ENCODE measurements at regions not wholly inside any gene's neighbourhood (a gene's known extent, or its start where the extent isn't known, plus 50 kb on each side); places are given as distances from the start of the nearest gene placed in this dataset.

DNA sequence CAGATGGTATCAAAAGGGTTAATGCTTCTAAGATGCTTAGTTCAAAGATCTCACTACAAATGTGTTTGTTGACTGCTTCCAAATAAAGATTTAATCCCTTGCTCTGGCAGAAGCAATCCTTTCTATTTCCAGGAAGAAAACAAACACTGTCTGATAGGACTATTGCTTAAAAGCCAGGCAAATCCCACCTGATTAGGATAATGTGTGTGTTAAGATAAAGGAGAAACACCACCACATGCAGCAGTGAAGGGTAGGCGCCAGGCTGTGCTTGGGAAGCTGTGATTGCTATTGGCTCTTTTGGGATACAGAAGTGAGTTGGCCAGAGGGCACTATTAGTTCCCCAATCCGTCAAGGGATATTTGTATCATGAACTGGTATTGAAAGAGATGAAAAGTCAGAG is 62.8 kb upstream of the LRCH1 start:
- no peaks in the 10 kb centered on the region for H3K27me3 ChIP-seq (replicated peaks; ENCODE audit: control insufficient read depth, insufficient read depth, low read length)
- H3K36me3 ChIP-seq (ENCODE audit: control insufficient read depth, insufficient read depth, low read length) = no peaks in the 10 kb centered on the region
- no peak overlapping the region for H3K4me3 ChIP-seq (replicated peaks; ENCODE audit: low read depth, low read length)
- no peak for DNase-seq (ENCODE audit: extremely low read depth, insufficient read length)
- TF ChIP-seq, protein P1, sequence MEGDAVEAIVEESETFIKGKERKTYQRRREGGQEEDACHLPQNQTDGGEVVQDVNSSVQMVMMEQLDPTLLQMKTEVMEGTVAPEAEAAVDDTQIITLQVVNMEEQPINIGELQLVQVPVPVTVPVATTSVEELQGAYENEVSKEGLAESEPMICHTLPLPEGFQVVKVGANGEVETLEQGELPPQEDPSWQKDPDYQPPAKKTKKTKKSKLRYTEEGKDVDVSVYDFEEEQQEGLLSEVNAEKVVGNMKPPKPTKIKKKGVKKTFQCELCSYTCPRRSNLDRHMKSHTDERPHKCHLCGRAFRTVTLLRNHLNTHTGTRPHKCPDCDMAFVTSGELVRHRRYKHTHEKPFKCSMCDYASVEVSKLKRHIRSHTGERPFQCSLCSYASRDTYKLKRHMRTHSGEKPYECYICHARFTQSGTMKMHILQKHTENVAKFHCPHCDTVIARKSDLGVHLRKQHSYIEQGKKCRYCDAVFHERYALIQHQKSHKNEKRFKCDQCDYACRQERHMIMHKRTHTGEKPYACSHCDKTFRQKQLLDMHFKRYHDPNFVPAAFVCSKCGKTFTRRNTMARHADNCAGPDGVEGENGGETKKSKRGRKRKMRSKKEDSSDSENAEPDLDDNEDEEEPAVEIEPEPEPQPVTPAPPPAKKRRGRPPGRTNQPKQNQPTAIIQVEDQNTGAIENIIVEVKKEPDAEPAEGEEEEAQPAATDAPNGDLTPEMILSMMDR (IDR thresholded peaks at IDR 0.05; ENCODE audit: insufficient read depth, low read length, poor library complexity, severe bottlenecking) = no peak

DNA sequence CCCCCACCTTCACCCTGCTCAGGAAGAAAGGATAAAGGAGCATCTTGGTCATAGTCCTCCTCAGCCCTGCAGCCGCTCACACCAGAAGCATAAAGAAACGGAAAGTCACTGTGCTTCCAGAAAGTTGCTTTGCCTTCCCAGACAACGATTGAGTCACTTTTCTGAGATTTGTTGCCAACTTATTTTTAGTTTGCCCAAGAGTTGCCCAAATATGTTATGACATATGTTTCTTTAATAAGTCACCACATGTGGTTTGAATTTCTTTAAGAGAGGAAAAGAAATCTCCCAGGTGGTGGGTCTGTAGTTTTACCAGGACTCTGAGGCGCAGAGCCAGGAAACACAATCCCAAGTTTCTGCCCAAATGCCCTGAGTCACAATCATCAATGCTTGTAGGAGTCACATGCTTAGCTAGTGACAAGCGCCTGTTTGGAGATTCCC is 63.4 kb upstream of the LRCH1 start:
- no peak overlapping the region for H3K4me3 ChIP-seq (replicated peaks; ENCODE audit: low read depth, low read length)
- TF ChIP-seq, protein P1 (IDR thresholded peaks at IDR 0.05; ENCODE audit: insufficient read depth, low read length, poor library complexity, severe bottlenecking) = no peak
- no peaks in the 10 kb centered on the region for H3K27me3 ChIP-seq (replicated peaks; ENCODE audit: control insufficient read depth, insufficient read depth, low read length)
- H3K36me3 ChIP-seq (ENCODE audit: control insufficient read depth, insufficient read depth, low read length) = no peaks in the 10 kb centered on the region
- DNase-seq (ENCODE audit: extremely low read depth, insufficient read length) = no peak

DNA sequence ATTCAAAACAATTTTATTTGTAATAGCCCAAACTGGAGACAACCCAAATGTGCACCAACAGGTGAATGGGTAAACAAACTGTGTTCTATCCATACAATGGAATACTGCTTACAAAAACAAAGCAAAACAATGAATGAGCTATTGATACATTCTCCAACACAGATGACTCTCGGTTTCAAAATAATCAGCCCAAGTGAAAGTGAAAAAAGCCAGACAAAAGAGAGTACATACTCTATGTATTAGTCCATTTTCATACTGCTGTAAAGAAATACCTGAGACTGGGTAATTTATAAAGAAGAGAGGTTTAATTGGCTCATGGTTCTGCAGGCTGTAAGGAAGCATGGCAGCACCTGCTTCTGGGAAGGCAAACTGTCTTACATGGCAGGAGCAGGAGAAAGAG is 65.2 kb upstream of the LRCH1 start:
- Histone ChIP-seq H3K4me3 (replicated peaks; ENCODE audit: low read depth, low read length) (no peak overlapping the region), H3K36me3 (ENCODE audit: control insufficient read depth, insufficient read depth, low read length) (no peaks in the 10 kb centered on the region), H3K27me3 (replicated peaks; ENCODE audit: control insufficient read depth, insufficient read depth, low read length) (no peaks in the 10 kb centered on the region)
- TF ChIP-seq, protein P1 (IDR thresholded peaks at IDR 0.05; ENCODE audit: insufficient read depth, low read length, poor library complexity, severe bottlenecking) = no peak
- no peak for DNase-seq (ENCODE audit: extremely low read depth, insufficient read length)

DNA sequence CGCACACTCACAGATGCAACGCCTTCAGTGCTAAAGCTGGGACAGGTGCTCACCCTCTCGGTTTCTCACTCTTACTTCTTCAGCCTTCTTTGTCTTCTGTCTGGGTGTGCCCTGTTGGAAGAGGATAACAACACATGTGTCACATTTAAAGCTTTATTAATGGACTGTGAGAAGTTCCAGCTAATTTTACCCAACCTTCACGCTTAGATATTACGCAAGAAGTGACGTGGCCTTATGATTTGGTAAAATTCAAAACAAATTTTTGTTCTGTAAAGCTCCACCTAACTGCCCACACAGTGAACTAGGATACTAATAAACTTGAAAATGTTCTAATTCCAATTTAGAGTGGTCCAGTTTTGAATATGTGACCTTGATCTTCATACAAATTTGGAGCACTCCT is 66.7 kb upstream of the LRCH1 start:
- DNase-seq (ENCODE audit: extremely low read depth, insufficient read length) = no peak
- TF ChIP-seq, protein P1 (IDR thresholded peaks at IDR 0.05; ENCODE audit: insufficient read depth, low read length, poor library complexity, severe bottlenecking) = no peak
- Histone ChIP-seq H3K4me3 (replicated peaks; ENCODE audit: low read depth, low read length) (no peak overlapping the region), H3K36me3 (ENCODE audit: control insufficient read depth, insufficient read depth, low read length) (no peaks in the 10 kb centered on the region), H3K27me3 (replicated peaks; ENCODE audit: control insufficient read depth, insufficient read depth, low read length) (no peaks in the 10 kb centered on the region; the same call in 1 of the 2 replicates)

DNA sequence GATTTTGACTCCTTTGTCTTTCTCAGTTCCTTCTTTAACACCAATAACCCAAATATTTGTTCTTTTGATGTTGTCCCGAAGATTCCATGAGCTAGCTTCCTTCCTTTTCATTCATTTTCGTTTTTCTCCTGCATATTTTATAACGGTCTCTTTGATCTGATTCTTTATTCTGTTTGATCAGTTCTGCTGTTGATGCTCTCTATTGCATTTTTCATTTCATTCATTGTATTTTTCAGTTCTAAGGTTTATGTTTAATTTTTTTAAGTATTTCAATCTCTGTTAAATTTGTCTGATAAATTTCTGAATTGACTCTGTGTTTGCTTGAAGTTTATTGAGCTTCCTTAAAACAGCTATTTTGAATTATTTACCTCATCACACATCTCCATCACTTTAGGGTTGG is 68.4 kb upstream of the LRCH1 start:
- no peak overlapping the region for H3K4me3 ChIP-seq (replicated peaks; ENCODE audit: low read depth, low read length)
- TF ChIP-seq, protein P1 (IDR thresholded peaks at IDR 0.05; ENCODE audit: insufficient read depth, low read length, poor library complexity, severe bottlenecking) = no peak
- H3K36me3 ChIP-seq (ENCODE audit: control insufficient read depth, insufficient read depth, low read length) = no peaks in the 10 kb centered on the region
- no peak for DNase-seq (ENCODE audit: extremely low read depth, insufficient read length)
- H3K27me3 ChIP-seq (replicated peaks; ENCODE audit: control insufficient read depth, insufficient read depth, low read length) = no peaks in the 10 kb centered on the region; the same call in 1 of the 2 replicates

DNA sequence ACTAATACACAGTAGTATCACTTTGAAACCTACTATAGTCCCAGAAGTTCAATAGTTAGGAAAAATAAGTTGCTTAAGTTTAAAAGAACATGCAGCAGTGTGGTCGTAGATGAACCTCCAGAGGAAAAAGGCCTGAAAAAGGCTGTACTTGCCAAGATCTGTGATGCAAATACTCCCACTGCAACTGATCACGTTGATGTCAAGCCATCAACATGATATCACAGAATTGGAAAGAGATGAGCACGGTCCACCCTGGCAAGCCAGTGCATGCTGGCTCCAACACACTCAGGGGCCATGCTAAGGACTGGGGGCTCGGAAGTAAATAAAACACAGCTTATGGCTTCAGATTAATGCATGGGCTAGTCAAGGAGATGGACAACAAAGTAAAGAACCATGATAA is 71.8 kb upstream of the LRCH1 start:
- Histone ChIP-seq H3K4me3 (replicated peaks; ENCODE audit: low read depth, low read length) (no peak overlapping the region), H3K36me3 (ENCODE audit: control insufficient read depth, insufficient read depth, low read length) (no peaks in the 10 kb centered on the region), H3K27me3 (replicated peaks; ENCODE audit: control insufficient read depth, insufficient read depth, low read length) (no peaks in the 10 kb centered on the region; the same call in 1 of the 2 replicates)
- DNase-seq (ENCODE audit: extremely low read depth, insufficient read length) = no peak
- TF ChIP-seq, protein P1 (IDR thresholded peaks at IDR 0.05; ENCODE audit: insufficient read depth, low read length, poor library complexity, severe bottlenecking) = no peak
